AG04450 (cell line): ENCODE measurements at regions not wholly inside any gene's neighbourhood (a gene's known extent, or its start where the extent isn't known, plus 50 kb on each side); places are given as distances from the start of the nearest gene placed in this dataset.
"Not testable (repeated sequence)": the region's sequence is repeated elsewhere in the genome, so short reads cannot be mapped to it uniquely, and the experiment has no call there.

Source experiments
- CTCF ChIA-PET: fragments of 300-600, 350-600 bp; formaldehyde crosslinking; extraction: SDS; loops from one replicate; lab custom pipeline; 2022; ENCODE audit warnings: antibody characterized with exemption, inconsistent platforms; lab: Charles Lee
- POLR2A ChIA-PET: fragments of 350-600 bp; formaldehyde crosslinking; extraction: SDS; loops from one replicate; lab custom pipeline; 2021; ENCODE audit warnings: antibody characterized with exemption, inconsistent platforms; lab: Yijun Ruan, JAX
- DNase-seq: peaks from one replicate; pipeline ENCODE4 v3.0.0-alpha.2; 2011; ENCODE audit warnings: low read depth, low spot score
- H3K27ac ChIP-seq: one replicate; pipeline ENCODE4 v1.5.1; 2012; ENCODE audit warnings: low read depth, low read length, control low read depth
- H3K27me3 ChIP-seq: one replicate; pipeline ENCODE4 v1.6.0; 2012; ENCODE audit warnings: low read length; ENCODE audit not compliant: control insufficient read depth, insufficient read depth
- H3K4me3 ChIP-seq: 2 replicates; pipeline ENCODE4 v1.5.1; 2011; ENCODE audit warnings: mild to moderate bottlenecking, low read depth, low read length, control low read depth
- H3K9me3 ChIP-seq: 2 replicates; pipeline ENCODE4 v1.5.1; 2012; ENCODE audit warnings: low read length; ENCODE audit not compliant: control insufficient read depth, insufficient read depth
- CTCF ChIP-seq: IDR thresholded peaks from 2 replicates; pipeline ENCODE4 v1.5.1; 2011; ENCODE audit warnings: low read depth, low read length, control low read depth, inconsistent platforms

- no peak for DNase-seq
- Histone ChIP-seq H3K9me3 (no peaks in the 10 kb centered on the region), H3K27ac (no peak overlapping the region), H3K4me3 (no peak overlapping the region), H3K27me3 (no peaks in the 10 kb centered on the region)
- POLR2A ChIA-PET: no interaction called here
- CTCF ChIA-PET: interaction anchor here (0.5 to 2.0 kb wide), 6 partner anchors 9 to 593 kb away, joined by 3 to 6 read pairs (median 4); no protein-coding TSS in a partner anchor
- no peak for TF ChIP-seq CTCF
Observed at GRCh38 chr21:14890141-14890540, 174.7 kb downstream of the NRIP1 start.

- no peak overlapping the region for H3K4me3 ChIP-seq
- no peaks in the 10 kb centered on the region for H3K27me3 ChIP-seq
- H3K9me3 ChIP-seq: no peaks in the 10 kb centered on the region
- POLR2A ChIA-PET: no interaction called here
- TF ChIP-seq CTCF: no peak
- CTCF ChIA-PET: interaction anchor here (0.7 to 2.0 kb wide), 3 partner anchors 8 to 25 kb away, joined by 3 to 6 read pairs (median 4); no protein-coding TSS in a partner anchor
- DNase-seq: peak; percentile 30
- no peak overlapping the region for H3K27ac ChIP-seq
Observed at GRCh38 chr21:14889080-14889810, 175.6 kb downstream of the NRIP1 start.

- no peaks in the 10 kb centered on the region for H3K27me3 ChIP-seq
- TF ChIP-seq CTCF: no peak
- H3K4me3 ChIP-seq: no peak overlapping the region
- ChIA-PET CTCF (no interaction called here), POLR2A (no interaction called here)
- no peaks in the 10 kb centered on the region for H3K9me3 ChIP-seq
- H3K27ac ChIP-seq: no peak overlapping the region
- DNase-seq: no peak
Observed at GRCh38 chr21:14888202-14888601, 176.6 kb downstream of the NRIP1 start.

GRCh38 chr21:14886001-14886400, 178.8 kb downstream of the NRIP1 start:
- Histone ChIP-seq H3K9me3 (no peaks in the 10 kb centered on the region), H3K4me3 (no peak overlapping the region), H3K27ac (no peak overlapping the region), H3K27me3 (no peaks in the 10 kb centered on the region)
- ChIA-PET POLR2A (no interaction called here), CTCF (interaction anchor here (1.1 to 1.3 kb wide), 2 partner anchors 22 to 30 kb away, joined by 4 to 5 read pairs; no protein-coding TSS in a partner anchor)
- TF ChIP-seq CTCF: no peak
- no peak for DNase-seq

GRCh38 chr21:14883351-14883750, 181.4 kb downstream of the NRIP1 start:
- Histone ChIP-seq H3K27ac (no peak overlapping the region), H3K4me3 (no peak overlapping the region), H3K9me3 (no peaks in the 10 kb centered on the region), H3K27me3 (no peaks in the 10 kb centered on the region)
- no peak for DNase-seq
- ChIA-PET CTCF (no interaction called here), POLR2A (no interaction called here)
- no peak for TF ChIP-seq CTCF

- POLR2A ChIA-PET, H3K27ac ChIP-seq, CTCF ChIA-PET: not testable (repeated sequence)
Observed at GRCh38 chr21:14882545-14882944, 182.3 kb downstream of the NRIP1 start.

More at GRCh38 chr21:14882545-14882944, 182.3 kb downstream of the NRIP1 start:
- H3K9me3 ChIP-seq, DNase-seq, H3K27me3 ChIP-seq, H3K4me3 ChIP-seq: not testable (repeated sequence)
